Liver (tissue), 8 donors: ENCODE measurements at regions not wholly inside any gene's neighbourhood (a gene's known extent, or its start where the extent isn't known, plus 50 kb on each side); places are given as distances from the start of the nearest gene placed in this dataset.

Experiments
- DNase-seq: peaks from one replicate; pipeline ENCODE4 v3.0.0-alpha.2; 2017; ENCODE audit warnings: low spot score
- H3K27ac ChIP-seq, 2 donors: one replicate each; pipeline ENCODE4 v1.7.0; 2013; ENCODE audit warnings: inconsistent platforms in 2 of 2, low read length in 2 of 2, control low read depth in 1 of 2, low read depth in 1 of 2, mild to moderate bottlenecking in 1 of 2
- H3K27me3 ChIP-seq, 4 donors: one replicate each; pipeline versions ENCODE4 v1.6.1 to v1.7.0; 2013; ENCODE audit warnings: low read length in 3 of 4, inconsistent platforms in 1 of 4, mild to moderate bottlenecking in 1 of 4, moderate library complexity in 1 of 4; ENCODE audit not compliant: control insufficient read depth in 4 of 4, insufficient read depth in 4 of 4
- H3K36me3 ChIP-seq, 4 donors: one replicate each; pipeline versions ENCODE4 v1.6.1 to v1.7.0; 2013; ENCODE audit warnings: low read length in 3 of 4, mild to moderate bottlenecking in 3 of 4, low read depth in 1 of 4, moderate library complexity in 1 of 4; ENCODE audit not compliant: control insufficient read depth in 4 of 4, insufficient read depth in 3 of 4
- H3K4me1 ChIP-seq, 4 donors: one replicate each; pipeline versions ENCODE4 v1.6.1 to v1.7.0; 2013; ENCODE audit warnings: low read length in 3 of 4, mild to moderate bottlenecking in 3 of 4, moderate library complexity in 1 of 4; ENCODE audit not compliant: control insufficient read depth in 4 of 4, insufficient read depth in 4 of 4
- H3K4me3 ChIP-seq, 3 donors: one replicate each; pipeline versions ENCODE4 v1.6.1 to v1.7.0; 2013; ENCODE audit warnings: low read length in 3 of 3, control low read depth in 1 of 3, low read depth in 1 of 3, mild to moderate bottlenecking in 1 of 3
- H3K9ac ChIP-seq, 2 donors: one replicate each; pipeline ENCODE4 v1.7.0; 2013; ENCODE audit warnings: low read length in 2 of 2, mild to moderate bottlenecking in 2 of 2, moderate library complexity in 2 of 2, control low read depth in 1 of 2, low read depth in 1 of 2
- H3K9me3 ChIP-seq, 4 donors: one replicate each; pipeline versions ENCODE4 v1.6.1 to v1.7.0; 2013; ENCODE audit warnings: low read length in 3 of 4; ENCODE audit not compliant: control insufficient read depth in 4 of 4
- FOXA1 ChIP-seq: IDR thresholded peaks from 2 replicates; pipeline ENCODE4 v1.6.1; 2016; ENCODE audit warnings: antibody characterized with exemption
- GABPA ChIP-seq, 2 donors: IDR thresholded peaks in 1 of 2; conservative IDR thresholded peaks in 1 of 2; 2 replicates each; pipeline ENCODE4 v1.6.1; 2016; ENCODE audit warnings: antibody characterized with exemption in 2 of 2, mild to moderate bottlenecking in 1 of 2, moderate library complexity in 1 of 2
- HNF4A ChIP-seq, 2 donors: conservative IDR thresholded peaks; 2 replicates each; pipeline ENCODE4 v1.6.1; 2016; ENCODE audit warnings: antibody characterized with exemption in 2 of 2, mild to moderate bottlenecking in 2 of 2
- HNF4G ChIP-seq: IDR thresholded peaks from 2 replicates; pipeline ENCODE4 v1.6.1; 2016; ENCODE audit warnings: antibody characterized with exemption
- RAD21 ChIP-seq, 2 donors: IDR thresholded peaks; 2 replicates each; pipeline ENCODE4 v1.6.1; 2016; ENCODE audit warnings: antibody characterized with exemption in 2 of 2, mild to moderate bottlenecking in 2 of 2
- RXRA ChIP-seq, 2 donors: IDR thresholded peaks; 2 replicates each; pipeline ENCODE4 v1.6.1; 2017 to 2018; ENCODE audit warnings: antibody characterized with exemption in 2 of 2, mild to moderate bottlenecking in 1 of 2
- SP1 ChIP-seq: IDR thresholded peaks from 2 replicates; pipeline ENCODE4 v1.6.1; 2018; ENCODE audit warnings: antibody characterized with exemption, mild to moderate bottlenecking
- TAF1 ChIP-seq: conservative IDR thresholded peaks from 2 replicates; pipeline ENCODE4 v1.6.1; 2016; ENCODE audit warnings: antibody characterized with exemption, mild to moderate bottlenecking
- YY1 ChIP-seq: IDR thresholded peaks from 2 replicates; pipeline ENCODE4 v1.6.1; 2016; ENCODE audit warnings: antibody characterized with exemption, mild to moderate bottlenecking
- WGBS: extraction: QIAGEN DNeasy Blood & Tissue Kit; methylation state at CpG from one replicate; pipeline ENCODE4 v1.1.7; 2013; 5-methylcytosine and 5-hydroxymethylcytosine counted together
- TF ChIP-seq, protein P1 (sequence below): fragments of 150-350 bp; IDR thresholded peaks from 2 replicates; pipeline ENCODE4 v1.5.1; 2017; ENCODE audit warnings: improper control_type of control experiment, low read depth, low read length; ENCODE audit not compliant: missing input control
- TF ChIP-seq, protein P2 (sequence below): IDR thresholded peaks from 2 replicates; pipeline ENCODE4 v1.6.1; 2016; ENCODE audit warnings: antibody characterized with exemption
- TF ChIP-seq, protein P3 (sequence below): IDR thresholded peaks from 2 replicates; pipeline ENCODE4 v1.6.1; 2016; ENCODE audit warnings: antibody characterized with exemption
- TF ChIP-seq, protein P4 (sequence below): IDR thresholded peaks from 2 replicates; pipeline ENCODE4 v1.6.1; 2016; ENCODE audit warnings: antibody characterized with exemption
- TF ChIP-seq, protein P5 (sequence below): IDR thresholded peaks from 2 replicates; pipeline ENCODE4 v1.6.1; 2016; ENCODE audit warnings: antibody characterized with exemption, mild to moderate bottlenecking
- donor health status: healthy.
- donor health status: healthy.
- donor health status: healthy.
- donor health status: healthy.
- donor health status: healthy.

DNA sequence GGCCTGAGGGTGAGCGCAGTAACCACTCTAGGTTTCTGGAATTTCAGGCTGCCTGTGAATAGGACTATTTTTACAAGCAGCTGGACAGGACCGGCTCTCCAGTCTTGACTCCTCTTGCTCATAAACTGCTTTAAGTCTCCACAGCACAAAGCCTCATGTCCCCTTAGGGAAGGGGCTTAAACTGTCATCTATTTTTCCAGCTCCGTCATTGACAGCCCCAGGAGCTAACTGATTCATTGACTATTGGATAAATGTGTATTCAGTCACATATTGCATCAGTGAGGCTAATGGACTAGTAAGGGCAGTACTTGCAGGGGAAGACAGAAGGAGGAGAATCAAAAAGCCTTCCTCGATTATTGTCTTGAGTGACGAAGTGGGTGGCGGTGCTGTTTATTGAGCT lies 719.4 kb upstream of the ADAMTS16 start (continued):
- TF ChIP-seq, protein P1, sequence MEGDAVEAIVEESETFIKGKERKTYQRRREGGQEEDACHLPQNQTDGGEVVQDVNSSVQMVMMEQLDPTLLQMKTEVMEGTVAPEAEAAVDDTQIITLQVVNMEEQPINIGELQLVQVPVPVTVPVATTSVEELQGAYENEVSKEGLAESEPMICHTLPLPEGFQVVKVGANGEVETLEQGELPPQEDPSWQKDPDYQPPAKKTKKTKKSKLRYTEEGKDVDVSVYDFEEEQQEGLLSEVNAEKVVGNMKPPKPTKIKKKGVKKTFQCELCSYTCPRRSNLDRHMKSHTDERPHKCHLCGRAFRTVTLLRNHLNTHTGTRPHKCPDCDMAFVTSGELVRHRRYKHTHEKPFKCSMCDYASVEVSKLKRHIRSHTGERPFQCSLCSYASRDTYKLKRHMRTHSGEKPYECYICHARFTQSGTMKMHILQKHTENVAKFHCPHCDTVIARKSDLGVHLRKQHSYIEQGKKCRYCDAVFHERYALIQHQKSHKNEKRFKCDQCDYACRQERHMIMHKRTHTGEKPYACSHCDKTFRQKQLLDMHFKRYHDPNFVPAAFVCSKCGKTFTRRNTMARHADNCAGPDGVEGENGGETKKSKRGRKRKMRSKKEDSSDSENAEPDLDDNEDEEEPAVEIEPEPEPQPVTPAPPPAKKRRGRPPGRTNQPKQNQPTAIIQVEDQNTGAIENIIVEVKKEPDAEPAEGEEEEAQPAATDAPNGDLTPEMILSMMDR = no peak
- TF ChIP-seq, protein P2, sequence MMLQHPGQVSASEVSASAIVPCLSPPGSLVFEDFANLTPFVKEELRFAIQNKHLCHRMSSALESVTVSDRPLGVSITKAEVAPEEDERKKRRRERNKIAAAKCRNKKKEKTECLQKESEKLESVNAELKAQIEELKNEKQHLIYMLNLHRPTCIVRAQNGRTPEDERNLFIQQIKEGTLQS = no peak
- no peak for TF ChIP-seq HNF4G
- TF ChIP-seq FOXA1 = no peak
- TF ChIP-seq RXRA (IDR thresholded peaks at IDR 0.05) = no peak
- TF ChIP-seq HNF4A (conservative IDR thresholded peaks at IDR 0.05) = no peak
- no peak for TF ChIP-seq SP1
- no peak for TF ChIP-seq RAD21 (IDR thresholded peaks at IDR 0.05)
- no peak for TF ChIP-seq YY1
- TF ChIP-seq, protein P3, sequence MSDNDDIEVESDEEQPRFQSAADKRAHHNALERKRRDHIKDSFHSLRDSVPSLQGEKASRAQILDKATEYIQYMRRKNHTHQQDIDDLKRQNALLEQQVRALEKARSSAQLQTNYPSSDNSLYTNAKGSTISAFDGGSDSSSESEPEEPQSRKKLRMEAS = no peak

DNA sequence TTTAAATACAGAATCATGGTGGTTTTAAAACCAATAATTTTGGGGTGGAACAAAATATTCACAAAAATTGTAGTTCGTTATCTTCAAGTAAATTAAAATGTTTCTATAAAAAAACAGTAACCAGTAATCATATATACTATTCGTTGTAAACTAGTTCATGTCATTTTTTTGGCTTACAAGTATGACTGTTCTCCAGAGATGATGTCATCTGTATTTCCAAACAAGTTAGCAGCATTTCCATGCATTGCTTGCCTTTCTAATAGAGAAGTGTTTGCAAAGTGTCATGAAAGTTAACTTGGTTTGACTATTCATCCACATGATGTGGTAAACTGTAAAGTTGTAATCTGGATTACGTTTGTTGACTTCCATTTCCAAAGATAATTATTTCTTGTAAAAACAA lies 717.9 kb upstream of the ADAMTS16 start:
- no peak for DNase-seq
- TF ChIP-seq, protein P4, sequence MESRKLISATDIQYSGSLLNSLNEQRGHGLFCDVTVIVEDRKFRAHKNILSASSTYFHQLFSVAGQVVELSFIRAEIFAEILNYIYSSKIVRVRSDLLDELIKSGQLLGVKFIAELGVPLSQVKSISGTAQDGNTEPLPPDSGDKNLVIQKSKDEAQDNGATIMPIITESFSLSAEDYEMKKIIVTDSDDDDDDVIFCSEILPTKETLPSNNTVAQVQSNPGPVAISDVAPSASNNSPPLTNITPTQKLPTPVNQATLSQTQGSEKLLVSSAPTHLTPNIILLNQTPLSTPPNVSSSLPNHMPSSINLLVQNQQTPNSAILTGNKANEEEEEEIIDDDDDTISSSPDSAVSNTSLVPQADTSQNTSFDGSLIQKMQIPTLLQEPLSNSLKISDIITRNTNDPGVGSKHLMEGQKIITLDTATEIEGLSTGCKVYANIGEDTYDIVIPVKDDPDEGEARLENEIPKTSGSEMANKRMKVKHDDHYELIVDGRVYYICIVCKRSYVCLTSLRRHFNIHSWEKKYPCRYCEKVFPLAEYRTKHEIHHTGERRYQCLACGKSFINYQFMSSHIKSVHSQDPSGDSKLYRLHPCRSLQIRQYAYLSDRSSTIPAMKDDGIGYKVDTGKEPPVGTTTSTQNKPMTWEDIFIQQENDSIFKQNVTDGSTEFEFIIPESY = no peak
- TF ChIP-seq SP1 (no peak), YY1 (no peak), GABPA (IDR thresholded peaks at IDR 0.05 in 1 of 2, conservative IDR thresholded peaks at IDR 0.05 in 1 of 2) (no peak), RAD21 (IDR thresholded peaks at IDR 0.05) (no peak), HNF4A (conservative IDR thresholded peaks at IDR 0.05) (no peak), TAF1 (no peak)
- TF ChIP-seq, protein P3 = no peak
- TF ChIP-seq, protein P5, sequence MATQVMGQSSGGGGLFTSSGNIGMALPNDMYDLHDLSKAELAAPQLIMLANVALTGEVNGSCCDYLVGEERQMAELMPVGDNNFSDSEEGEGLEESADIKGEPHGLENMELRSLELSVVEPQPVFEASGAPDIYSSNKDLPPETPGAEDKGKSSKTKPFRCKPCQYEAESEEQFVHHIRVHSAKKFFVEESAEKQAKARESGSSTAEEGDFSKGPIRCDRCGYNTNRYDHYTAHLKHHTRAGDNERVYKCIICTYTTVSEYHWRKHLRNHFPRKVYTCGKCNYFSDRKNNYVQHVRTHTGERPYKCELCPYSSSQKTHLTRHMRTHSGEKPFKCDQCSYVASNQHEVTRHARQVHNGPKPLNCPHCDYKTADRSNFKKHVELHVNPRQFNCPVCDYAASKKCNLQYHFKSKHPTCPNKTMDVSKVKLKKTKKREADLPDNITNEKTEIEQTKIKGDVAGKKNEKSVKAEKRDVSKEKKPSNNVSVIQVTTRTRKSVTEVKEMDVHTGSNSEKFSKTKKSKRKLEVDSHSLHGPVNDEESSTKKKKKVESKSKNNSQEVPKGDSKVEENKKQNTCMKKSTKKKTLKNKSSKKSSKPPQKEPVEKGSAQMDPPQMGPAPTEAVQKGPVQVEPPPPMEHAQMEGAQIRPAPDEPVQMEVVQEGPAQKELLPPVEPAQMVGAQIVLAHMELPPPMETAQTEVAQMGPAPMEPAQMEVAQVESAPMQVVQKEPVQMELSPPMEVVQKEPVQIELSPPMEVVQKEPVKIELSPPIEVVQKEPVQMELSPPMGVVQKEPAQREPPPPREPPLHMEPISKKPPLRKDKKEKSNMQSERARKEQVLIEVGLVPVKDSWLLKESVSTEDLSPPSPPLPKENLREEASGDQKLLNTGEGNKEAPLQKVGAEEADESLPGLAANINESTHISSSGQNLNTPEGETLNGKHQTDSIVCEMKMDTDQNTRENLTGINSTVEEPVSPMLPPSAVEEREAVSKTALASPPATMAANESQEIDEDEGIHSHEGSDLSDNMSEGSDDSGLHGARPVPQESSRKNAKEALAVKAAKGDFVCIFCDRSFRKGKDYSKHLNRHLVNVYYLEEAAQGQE = no peak
- H3K27me3 ChIP-seq = peaks cover 0 to 2% (median 0%) of the 10 kb centered on the region in 4 donors
- no peak overlapping the region for H3K9ac ChIP-seq
- H3K36me3 ChIP-seq = no peaks in the 10 kb centered on the region
- H3K4me3 ChIP-seq = no peak overlapping the region
- H3K9me3 ChIP-seq = no peaks in the 10 kb centered on the region
- H3K27ac ChIP-seq = no peak overlapping the region
- 52% methylated on average over 3 of the region's 3 CpGs for WGBS
- H3K4me1 ChIP-seq = no peaks in the 10 kb centered on the region
